GM12878 (cell line): ENCODE measurements at regions not wholly inside any gene's neighbourhood (a gene's known extent, or its start where the extent isn't known, plus 50 kb on each side); places are given as distances from the start of the nearest gene placed in this dataset.

Experiments used
- ATAC-seq: fragments of 200-7000 bp; cut with Tn5 transposase; 3 replicates; pipeline ENCODE4 v1.9.1; 2020; ENCODE audit warnings: mild to moderate bottlenecking, moderate library complexity
- BruUV-seq: library from RNA; stranded (reverse); fragments of 400-500 nt; replicated peaks from 2 replicates; lab custom pipeline; 2021; lab: Mats Ljungman, UMichigan
- CTCF ChIA-PET: fragments of 300-600 bp; sonication (Branson Sonifier 250); formaldehyde crosslinking; extraction: SDS; loops from one replicate; lab custom pipeline; 2021; ENCODE audit warnings: inconsistent platforms; lab: Yijun Ruan, JAX
- POLR2A ChIA-PET: fragments of 350-600 bp; formaldehyde crosslinking; extraction: SDS; loops from one replicate; lab custom pipeline; 2021; ENCODE audit warnings: inconsistent platforms; lab: Charles Lee
- RAD21 ChIA-PET: fragments of 300-600 bp; sonication (Branson Sonifier 250); formaldehyde crosslinking; loops from one replicate; lab custom pipeline; 2023; ENCODE audit warnings: antibody characterized with exemption; ENCODE audit not compliant: unreplicated experiment; lab: Charles Lee
- SMC1A ChIA-PET: fragments of 300-600 bp; sonication (Branson Sonifier 250); formaldehyde crosslinking; loops from one replicate; lab custom pipeline; 2023; ENCODE audit not compliant: unreplicated experiment, uncharacterized antibody; lab: Charles Lee
- DNase-seq: peaks from one replicate; pipeline ENCODE4 v3.0.0-alpha.2; 2011; ENCODE audit warnings: low read depth, low spot score
- FAIRE-seq: peaks from 3 replicates; lab custom pipeline; 2011; peaks lifted over from hg19 to GRCh38; lab: Jason Lieb, UNC
- H2AFZ ChIP-seq: 2 replicates; pipeline ENCODE4 v1.6.0; 2011; ENCODE audit warnings: low read depth, low read length, control low read depth; ENCODE audit not compliant: control insufficient read depth
- H3K27ac ChIP-seq: 2 replicates; pipeline ENCODE4 v1.5.1; 2011; ENCODE audit warnings: control low read depth; ENCODE audit not compliant: control insufficient read depth, insufficient read depth
- H3K27me3 ChIP-seq, 2 experiments: replicated peaks in 1 of 2; 2 replicates each; pipeline versions ENCODE4 v1.6.0 to v1.6.1; 2011; ENCODE audit warnings: low read length in 1 of 2; ENCODE audit not compliant: control insufficient read depth in 2 of 2, insufficient read depth in 2 of 2
- H3K36me3 ChIP-seq, 2 experiments: 2 replicates each; pipeline ENCODE4 v1.5.1; 2011; ENCODE audit warnings: low read length in 1 of 2; ENCODE audit not compliant: control insufficient read depth in 2 of 2, insufficient read depth in 2 of 2
- H3K4me1 ChIP-seq: 2 replicates; pipeline ENCODE4 v1.6.1; 2011; ENCODE audit warnings: mild to moderate bottlenecking, low read length, moderate library complexity, mixed read lengths; ENCODE audit not compliant: control insufficient read depth, insufficient read depth
- H3K4me2 ChIP-seq: 2 replicates; pipeline ENCODE4 v1.6.0; 2011; ENCODE audit warnings: control low read depth; ENCODE audit not compliant: control insufficient read depth, insufficient read depth
- H3K4me3 ChIP-seq: fragments of 200-600 bp; sonication (generic); 2 replicates; pipeline ENCODE4 v1.5.1; 2016
- H3K79me2 ChIP-seq: 2 replicates; pipeline ENCODE4 v1.6.0; 2011; ENCODE audit warnings: low read length; ENCODE audit not compliant: control insufficient read depth, insufficient read depth
- H3K9ac ChIP-seq: 2 replicates; pipeline ENCODE4 v1.8.0; 2011; ENCODE audit warnings: low read length, control low read depth, mixed read lengths; ENCODE audit not compliant: control insufficient read depth, insufficient read depth
- H3K9me3 ChIP-seq: replicated peaks from 3 replicates; pipeline ENCODE4 v1.5.1; 2011; ENCODE audit warnings: mild to moderate bottlenecking, low read length; ENCODE audit not compliant: control insufficient read depth, insufficient read depth
- H4K20me1 ChIP-seq: 2 replicates; pipeline ENCODE4 v1.6.0; 2011; ENCODE audit not compliant: control insufficient read depth, insufficient read depth
- BHLHE40 ChIP-seq, 2 experiments: fragments of 450-650 bp in 1 of 2; IDR thresholded peaks; 2 replicates each; pipeline ENCODE4 v1.6.1; 2011 to 2017; ENCODE audit warnings: low read depth in 2 of 2, borderline replicate concordance in 1 of 2, improper control_type of control experiment in 1 of 2, low read length in 1 of 2, mild to moderate bottlenecking in 1 of 2
- CREB1 ChIP-seq: IDR thresholded peaks from 2 replicates; pipeline ENCODE4 v1.6.1; 2012; ENCODE audit warnings: low read depth, mild to moderate bottlenecking, inconsistent platforms
- CREM ChIP-seq: IDR thresholded peaks from 2 replicates; pipeline ENCODE4 v1.6.1; 2014; ENCODE audit warnings: antibody characterized with exemption, low read depth
- ETV6 ChIP-seq, 2 experiments: fragments of 450-650 bp in 1 of 2; IDR thresholded peaks in 1 of 2; conservative IDR thresholded peaks in 1 of 2; 2 replicates each; pipeline ENCODE4 v1.6.1; 2014; ENCODE audit warnings: antibody characterized with exemption in 1 of 2, borderline replicate concordance in 1 of 2, low read depth in 1 of 2, mild to moderate bottlenecking in 1 of 2, moderate library complexity in 1 of 2
- FOXK2 ChIP-seq: fragments of 450-650 bp; IDR thresholded peaks from 2 replicates; pipeline ENCODE4 v1.6.1; 2017; ENCODE audit warnings: mild to moderate bottlenecking, moderate library complexity
- HCFC1 ChIP-seq: fragments of 150-350 bp; IDR thresholded peaks from 2 replicates; pipeline ENCODE4 v1.6.1; 2014; ENCODE audit warnings: low read length
- IKZF1 ChIP-seq: fragments of 450-650 bp; conservative IDR thresholded peaks from 2 replicates; pipeline ENCODE4 v1.6.1; 2017; ENCODE audit warnings: antibody characterized with exemption, mild to moderate bottlenecking
- RAD51 ChIP-seq: fragments of 450-650 bp; IDR thresholded peaks from 2 replicates; pipeline ENCODE4 v1.6.1; 2016; ENCODE audit warnings: moderate library complexity, mild to moderate bottlenecking, inconsistent platforms
- WGBS: methylation state at CpG from one replicate; pipeline ENCODE4 v1.1.6; 2016; ENCODE audit warnings: low lambda C conversion rate; ENCODE audit not compliant: insufficient replicate concordance, insufficient coverage; ENCODE audit errors: missing lambda C conversion rate; 5-methylcytosine and 5-hydroxymethylcytosine counted together
- in situ Hi-C: fragments of 300-500 bp; cut with MboI; formaldehyde crosslinking; loops from 9 replicates; pipeline ENCODE4 v1.14.3; 2018; ENCODE audit warnings: mixed read lengths
- intact Hi-C: fragments of 100-400 bp; cut with micrococcal nuclease; formaldehyde crosslinking; loops from one replicate; pipeline ENCODE4 v1.14.2; 2022; ENCODE audit not compliant: unreplicated experiment
- TF ChIP-seq, protein P1 (sequence below): fragments of 450-650 bp; IDR thresholded peaks from 2 replicates; pipeline ENCODE4 v1.6.1; 2017; ENCODE audit warnings: mild to moderate bottlenecking, low read depth, inconsistent platforms; ENCODE audit not compliant: poor library complexity, severe bottlenecking

DNA sequence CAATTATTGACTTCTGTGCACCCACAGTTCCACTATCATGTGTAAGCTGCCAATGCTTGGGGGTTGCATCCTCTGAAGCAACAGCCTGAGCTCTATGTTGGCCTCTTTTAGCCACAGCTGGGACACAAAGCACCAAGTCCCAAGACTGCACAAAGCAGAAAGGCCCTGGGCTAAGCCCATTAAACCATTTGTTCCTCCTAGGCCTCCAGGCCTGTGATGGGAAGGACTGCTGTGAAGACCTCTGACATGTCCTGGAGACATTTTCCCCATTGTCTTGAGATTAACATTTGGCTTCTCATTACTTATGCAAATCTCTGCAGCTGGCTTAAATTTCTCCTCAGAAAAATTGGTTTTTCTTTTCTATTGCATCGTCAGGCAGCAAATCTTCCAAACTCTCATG is 123.7 kb upstream of the DEPDC1 start:
- ChIA-PET CTCF (no interaction called here), RAD21 (interaction anchor here (0.6 kb wide), 1 partner anchor 33 kb away, joined by 3 read pairs; no protein-coding TSS in a partner anchor), SMC1A (no interaction called here), POLR2A (no interaction called here)
- intact Hi-C loops = no loop called here
- Histone ChIP-seq H4K20me1 (no peaks in the 10 kb centered on the region), H3K27me3 (no peaks in the 10 kb centered on the region), H3K4me3 (no peak overlapping the region), H3K27ac (no peak overlapping the region), H3K4me2 (no peak overlapping the region)
- ATAC-seq (no peak), DNase-seq (no peak)
- no peak for TF ChIP-seq HCFC1
- TF ChIP-seq CREM = no peak
- TF ChIP-seq CREB1 = no peak
- no peak for TF ChIP-seq BHLHE40 (IDR thresholded peaks at IDR 0.05; ENCODE audit: borderline replicate concordance in 1 of 2, low read depth in 2 of 2, low read length in 1 of 2)
- TF ChIP-seq RAD51 = no peak
- no peak for TF ChIP-seq ETV6 (conservative IDR thresholded peaks at IDR 0.05 in 1 of 2, IDR thresholded peaks at IDR 0.05 in 1 of 2; ENCODE audit: borderline replicate concordance in 1 of 2, low read depth in 1 of 2)
- TF ChIP-seq FOXK2 = no peak
- TF ChIP-seq, protein P1, sequence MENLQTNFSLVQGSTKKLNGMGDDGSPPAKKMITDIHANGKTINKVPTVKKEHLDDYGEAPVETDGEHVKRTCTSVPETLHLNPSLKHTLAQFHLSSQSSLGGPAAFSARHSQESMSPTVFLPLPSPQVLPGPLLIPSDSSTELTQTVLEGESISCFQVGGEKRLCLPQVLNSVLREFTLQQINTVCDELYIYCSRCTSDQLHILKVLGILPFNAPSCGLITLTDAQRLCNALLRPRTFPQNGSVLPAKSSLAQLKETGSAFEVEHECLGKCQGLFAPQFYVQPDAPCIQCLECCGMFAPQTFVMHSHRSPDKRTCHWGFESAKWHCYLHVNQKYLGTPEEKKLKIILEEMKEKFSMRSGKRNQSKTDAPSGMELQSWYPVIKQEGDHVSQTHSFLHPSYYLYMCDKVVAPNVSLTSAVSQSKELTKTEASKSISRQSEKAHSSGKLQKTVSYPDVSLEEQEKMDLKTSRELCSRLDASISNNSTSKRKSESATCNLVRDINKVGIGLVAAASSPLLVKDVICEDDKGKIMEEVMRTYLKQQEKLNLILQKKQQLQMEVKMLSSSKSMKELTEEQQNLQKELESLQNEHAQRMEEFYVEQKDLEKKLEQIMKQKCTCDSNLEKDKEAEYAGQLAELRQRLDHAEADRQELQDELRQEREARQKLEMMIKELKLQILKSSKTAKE = no peak
- TF ChIP-seq IKZF1 = no peak
- TF ChIP-seq, all 136 proteins: peak for 0
- H3K36me3 ChIP-seq = no peaks in the 10 kb centered on the region
- no peaks in the 10 kb centered on the region for H3K9me3 ChIP-seq
- WGBS = no CpG with 5 or more reads among the region's 1 CpG
- in situ Hi-C loops = loop anchor here (25.0 kb wide), 1 partner anchor 1117 kb away; no protein-coding TSS in a partner anchor
- FAIRE-seq = no peak
- no peaks in the 10 kb centered on the region for H3K79me2 ChIP-seq
- no peak overlapping the region for H2AFZ ChIP-seq
- no peaks in the 10 kb centered on the region for H3K4me1 ChIP-seq
- H3K9ac ChIP-seq = no peak overlapping the region
- no TSS peak for BruUV-seq
